H1 (cell line): ENCODE measurements at regions not wholly inside any gene's neighbourhood (a gene's known extent, or its start where the extent isn't known, plus 50 kb on each side); places are given as distances from the start of the nearest gene placed in this dataset.

Experiments
- CTCF ChIA-PET: fragments of 300-600 bp; sonication (Branson Sonifier 250); formaldehyde crosslinking; loops from one replicate; lab custom pipeline; 2021; ENCODE audit not compliant: partially characterized antibody; lab: Charles Lee
- POLR2A ChIA-PET: fragments of 300-600 bp; sonication (Branson Sonifier 250); formaldehyde crosslinking; loops from one replicate; lab custom pipeline; 2021; ENCODE audit warnings: inconsistent platforms; ENCODE audit not compliant: partially characterized antibody; lab: Charles Lee
- DNase-seq, 2 experiments: peaks; one replicate each; pipeline versions ENCODE4 v3.0.0 to v3.0.0-alpha.2; 2010 to 2022; ENCODE audit warnings: low spot score in 2 of 2, low read depth in 1 of 2, mixed read lengths in 1 of 2
- FAIRE-seq: peaks from 2 replicates; lab custom pipeline; 2011; peaks lifted over from hg19 to GRCh38; lab: Jason Lieb, UNC
- H2AFZ ChIP-seq: 2 replicates; pipeline ENCODE4 v1.8.1; 2012; ENCODE audit warnings: low read length, inconsistent platforms
- H2AK5ac ChIP-seq: 2 replicates; pipeline ENCODE4 v1.6.1; 2013; ENCODE audit warnings: low read depth, low read length
- H2BK120ac ChIP-seq: replicated peaks from 2 replicates; pipeline ENCODE3; 2013; ENCODE audit warnings: low read depth, low read length, inconsistent platforms
- H2BK12ac ChIP-seq: 2 replicates; pipeline ENCODE4 v1.6.1; 2013; ENCODE audit warnings: low read depth, low read length
- H2BK15ac ChIP-seq: 2 replicates; pipeline ENCODE4 v1.6.1; 2013; ENCODE audit warnings: low read length
- H2BK20ac ChIP-seq: 2 replicates; pipeline ENCODE4 v1.6.1; 2013; ENCODE audit warnings: low read length
- H2BK5ac ChIP-seq: 2 replicates; pipeline ENCODE4 v1.6.1; 2013; ENCODE audit warnings: low read depth, low read length
- H3K14ac ChIP-seq: 2 replicates; pipeline ENCODE4 v1.6.1; 2013; ENCODE audit warnings: inconsistent platforms; ENCODE audit not compliant: insufficient read length
- H3K18ac ChIP-seq: 2 replicates; pipeline ENCODE4 v1.6.1; 2013; ENCODE audit warnings: low read length; ENCODE audit errors: extremely low read depth
- H3K23ac ChIP-seq: 2 replicates; pipeline ENCODE4 v1.6.1; 2013; ENCODE audit warnings: inconsistent platforms; ENCODE audit not compliant: insufficient read length
- H3K23me2 ChIP-seq: 2 replicates; pipeline ENCODE4 v1.6.1; 2013; ENCODE audit warnings: low read depth, low read length
- H3K27ac ChIP-seq: 2 replicates; pipeline ENCODE4 v1.6.1; 2011; ENCODE audit warnings: low read depth, low read length, inconsistent platforms
- H3K27me3 ChIP-seq, 4 experiments: replicated peaks in 1 of 4; 1 replicate in 1 of 4; 2 replicates in 3 of 4; pipeline versions ENCODE4 v1.6.1 to v1.8.1; 2011 to 2013; ENCODE audit warnings: low read length in 3 of 4, mild to moderate bottlenecking in 3 of 4, inconsistent platforms in 2 of 4, mixed read lengths in 2 of 4, moderate library complexity in 1 of 4; ENCODE audit not compliant: control insufficient read depth in 3 of 4, insufficient read depth in 3 of 4; ENCODE audit errors: extremely low read depth in 1 of 4
- H3K36me3 ChIP-seq, 4 experiments: 2 replicates each; pipeline versions ENCODE4 v1.6.1 to v1.8.1; 2011 to 2013; ENCODE audit warnings: mild to moderate bottlenecking in 4 of 4, low read length in 3 of 4, moderate library complexity in 2 of 4, control low read depth in 1 of 4, inconsistent platforms in 1 of 4; ENCODE audit not compliant: insufficient read depth in 4 of 4, control insufficient read depth in 2 of 4
- H3K4ac ChIP-seq: replicated peaks from 2 replicates; pipeline ENCODE3; 2013; ENCODE audit warnings: low read length, low read depth, mixed read lengths, inconsistent platforms; ENCODE audit not compliant: insufficient read length
- H3K4me1 ChIP-seq, 4 experiments: replicated peaks in 1 of 4; 1 replicate in 1 of 4; 2 replicates in 3 of 4; pipeline versions ENCODE4 v1.6.1 to v1.8.1; 2011 to 2013; ENCODE audit warnings: low read length in 3 of 4, inconsistent platforms in 2 of 4, mixed read lengths in 1 of 4; ENCODE audit not compliant: insufficient read depth in 4 of 4, control insufficient read depth in 3 of 4
- H3K4me2 ChIP-seq, 2 experiments: 2 replicates each; pipeline versions ENCODE4 v1.6.1 to v1.8.1; 2011 to 2013; ENCODE audit warnings: low read depth in 2 of 2, low read length in 2 of 2, control low read depth in 1 of 2, inconsistent platforms in 1 of 2, mild to moderate bottlenecking in 1 of 2; ENCODE audit not compliant: insufficient read depth in 1 of 2
- H3K4me3 ChIP-seq, 4 experiments: fragments of 200-600, 300-600 bp in 1 of 4; sonication (generic), shearing (Covaris generic), sonication (Bioruptor Twin) in 1 of 4; 2 replicates each; pipeline versions ENCODE4 v1.5.1 to v1.8.1; 2011 to 2016; ENCODE audit warnings: low read length in 4 of 4, low read depth in 3 of 4, control low read depth in 2 of 4, inconsistent platforms in 2 of 4, mild to moderate bottlenecking in 2 of 4, mixed read lengths in 1 of 4, moderate library complexity in 1 of 4; ENCODE audit not compliant: insufficient read depth in 2 of 4; ENCODE audit errors: extremely low read depth in 1 of 4
- H3K56ac ChIP-seq: replicated peaks from 2 replicates; pipeline ENCODE3; 2013; ENCODE audit warnings: low read depth, mild to moderate bottlenecking, mixed read lengths, low read length, inconsistent platforms; ENCODE audit not compliant: insufficient read length
- H3K79me1 ChIP-seq: 2 replicates; pipeline ENCODE4 v1.6.1; 2013; ENCODE audit warnings: low read depth, low read length, control low read depth
- H3K79me2 ChIP-seq, 2 experiments: 2 replicates each; pipeline versions ENCODE4 v1.6.1 to v1.8.1; 2012 to 2013; ENCODE audit warnings: low read length in 2 of 2, mild to moderate bottlenecking in 2 of 2, inconsistent platforms in 1 of 2; ENCODE audit not compliant: insufficient read depth in 2 of 2, control insufficient read depth in 1 of 2
- H3K9ac ChIP-seq, 4 experiments: replicated peaks in 1 of 4; 1 replicate in 1 of 4; 2 replicates in 3 of 4; pipeline versions ENCODE4 v1.6.1 to v1.8.1; 2011 to 2013; ENCODE audit warnings: low read depth in 3 of 4, low read length in 3 of 4, control low read depth in 2 of 4, mild to moderate bottlenecking in 2 of 4, moderate library complexity in 2 of 4, inconsistent platforms in 1 of 4; ENCODE audit errors: extremely low read depth in 1 of 4
- H3K9me3 ChIP-seq, 2 experiments: 2 replicates each; pipeline versions ENCODE4 v1.6.1 to v1.8.1; 2012 to 2013; ENCODE audit warnings: mild to moderate bottlenecking in 2 of 2, moderate library complexity in 2 of 2, control low read depth in 1 of 2, inconsistent platforms in 1 of 2, low read depth in 1 of 2, low read length in 1 of 2, mixed read lengths in 1 of 2; ENCODE audit not compliant: insufficient read depth in 2 of 2
- H4K20me1 ChIP-seq, 2 experiments: replicated peaks in 1 of 2; 2 replicates each; pipeline versions ENCODE3 to v1.8.1; 2011 to 2013; ENCODE audit warnings: inconsistent platforms in 2 of 2, low read length in 2 of 2, mild to moderate bottlenecking in 1 of 2; ENCODE audit not compliant: insufficient read depth in 2 of 2, control insufficient read depth in 1 of 2
- H4K5ac ChIP-seq: 2 replicates; pipeline ENCODE4 v1.6.1; 2013; ENCODE audit warnings: low read length, low read depth, mixed read lengths, inconsistent platforms; ENCODE audit not compliant: insufficient read length
- H4K8ac ChIP-seq: 2 replicates; pipeline ENCODE4 v1.8.0; 2013; ENCODE audit warnings: mild to moderate bottlenecking, moderate library complexity, low read length, inconsistent platforms; ENCODE audit not compliant: insufficient read depth; ENCODE audit errors: extremely low read depth
- H4K91ac ChIP-seq: replicated peaks from 2 replicates; pipeline ENCODE3; 2013; ENCODE audit warnings: low read length, mixed read lengths, inconsistent platforms; ENCODE audit not compliant: insufficient read length
- ATF3 ChIP-seq: IDR thresholded peaks from 2 replicates; pipeline ENCODE4 v1.6.1; 2011; ENCODE audit warnings: low read depth, mild to moderate bottlenecking, low read length; ENCODE audit not compliant: insufficient read depth
- CBX5 ChIP-seq: fragments of 300-800, 300-1000 bp; sonication (generic); IDR thresholded peaks from 2 replicates; pipeline ENCODE4 v1.7.1; 2016; ENCODE audit warnings: antibody characterized with exemption, low read length, low read depth
- CHD1 ChIP-seq: IDR thresholded peaks from 2 replicates; pipeline ENCODE4 v1.6.1; 2012; ENCODE audit warnings: low read depth, low read length, improper control_type of control experiment
- CTCF ChIP-seq, 3 experiments: IDR thresholded peaks; 1 replicate in 2 of 3; 2 replicates in 1 of 3; pipeline versions ENCODE4 v1.5.1 to v1.6.1; 2011; ENCODE audit warnings: low read length in 3 of 3, mild to moderate bottlenecking in 3 of 3, inconsistent platforms in 2 of 3, low read depth in 1 of 3, moderate library complexity in 1 of 3; ENCODE audit not compliant: insufficient read depth in 1 of 3; ENCODE audit errors: control extremely low read depth in 1 of 3
- EGR1 ChIP-seq: IDR thresholded peaks from 2 replicates; pipeline ENCODE4 v1.6.1; 2011; ENCODE audit warnings: low read depth, low read length, borderline replicate concordance
- EP300 ChIP-seq, 2 experiments: IDR thresholded peaks; 1 replicate in 1 of 2; 2 replicates in 1 of 2; pipeline ENCODE4 v1.6.1; 2011 to 2012; ENCODE audit warnings: low read depth in 2 of 2, low read length in 2 of 2, mild to moderate bottlenecking in 2 of 2, borderline replicate concordance in 1 of 2, inconsistent platforms in 1 of 2, moderate library complexity in 1 of 2
- JUN ChIP-seq: IDR thresholded peaks from 2 replicates; pipeline ENCODE4 v1.6.1; 2011; ENCODE audit warnings: low read depth, mild to moderate bottlenecking, improper control_type of control experiment, low read length
- NANOG ChIP-seq: IDR thresholded peaks from 2 replicates; pipeline ENCODE4 v1.6.1; 2011; ENCODE audit warnings: low read length, low read depth, mild to moderate bottlenecking, inconsistent platforms; ENCODE audit not compliant: insufficient read depth, poor library complexity, severe bottlenecking
- POLR2A ChIP-seq, 2 experiments: IDR thresholded peaks; 1 replicate in 1 of 2; 2 replicates in 1 of 2; pipeline ENCODE4 v1.6.1; 2011; ENCODE audit warnings: low read depth in 2 of 2, low read length in 2 of 2, mild to moderate bottlenecking in 2 of 2; ENCODE audit errors: control extremely low read depth in 1 of 2
- POU5F1 ChIP-seq: IDR thresholded peaks from 2 replicates; pipeline ENCODE4 v1.6.1; 2011; ENCODE audit warnings: low read depth, mild to moderate bottlenecking, low read length, moderate library complexity
- SP1 ChIP-seq: IDR thresholded peaks from 2 replicates; pipeline ENCODE4 v1.6.1; 2011; ENCODE audit warnings: low read depth, low read length
- ZNF274 ChIP-seq: IDR thresholded peaks from 2 replicates; pipeline ENCODE4 v1.7.0; 2012; ENCODE audit warnings: low read length, borderline replicate concordance; ENCODE audit errors: extremely low read depth
- WGBS, 2 experiments: shearing (Covaris generic) in 1 of 2; methylation state at CpG; one replicate each; pipeline versions ENCODE4 v1.1.6 to v1.1.7; 2013 to 2015; ENCODE audit warnings: low lambda C conversion rate in 2 of 2, mixed read lengths in 2 of 2, inconsistent platforms in 1 of 2, low coverage in 1 of 2, missing lambda C conversion rate in 1 of 2; ENCODE audit not compliant: insufficient replicate concordance in 2 of 2, insufficient coverage in 1 of 2, insufficient read length in 1 of 2; ENCODE audit errors: extremely low coverage in 1 of 2, missing lambda C conversion rate in 1 of 2; 5-methylcytosine and 5-hydroxymethylcytosine counted together

- no peak overlapping the region for H4K91ac ChIP-seq
- no peak overlapping the region for H3K18ac ChIP-seq
- 91% methylated on average over 2 of the region's 2 CpGs; no CpG with 5 or more reads in 1 of the 2 experiments for WGBS, 2 experiments
- no peaks in the 10 kb centered on the region for H4K20me1 ChIP-seq
- no peak overlapping the region for H2BK120ac ChIP-seq
- H2AFZ ChIP-seq, result no peak overlapping the region
- H2AK5ac ChIP-seq, result no peak overlapping the region
- no peaks in the 10 kb centered on the region for H3K27me3 ChIP-seq
- no peak overlapping the region for H2BK15ac ChIP-seq
- no peaks in the 10 kb centered on the region for H3K23me2 ChIP-seq
- no peak overlapping the region for H2BK20ac ChIP-seq
- H3K9ac ChIP-seq, result no peak overlapping the region
- ChIA-PET CTCF (interaction anchor here (1.0 kb wide), 1 partner anchor 335 kb away, joined by 3 read pairs; no protein-coding TSS in a partner anchor), POLR2A (no interaction called here)
- no peak overlapping the region for H4K5ac ChIP-seq
- DNase-seq (no peak), FAIRE-seq (no peak)
- no peak overlapping the region for H3K4me2 ChIP-seq
- no peaks in the 10 kb centered on the region for H3K79me1 ChIP-seq
- no peaks in the 10 kb centered on the region; a peak in 1 of 8 replicates for H3K36me3 ChIP-seq
- H3K79me2 ChIP-seq, result no peaks in the 10 kb centered on the region
- H3K56ac ChIP-seq, result no peak overlapping the region
- no peak overlapping the region for H2BK5ac ChIP-seq
- H3K23ac ChIP-seq, result no peak overlapping the region
- no peaks in the 10 kb centered on the region for H3K9me3 ChIP-seq
- H3K4me1 ChIP-seq, result peaks cover 0 to 4% (median 2%) of the 10 kb centered on the region in 4 experiments; a peak in 3 of 7 replicates
- no peak overlapping the region for H4K8ac ChIP-seq
- no peak overlapping the region for H2BK12ac ChIP-seq
- H3K14ac ChIP-seq, result no peak overlapping the region
- no peak overlapping the region for H3K27ac ChIP-seq
- H3K4ac ChIP-seq, result no peak overlapping the region
- no peak overlapping the region for H3K4me3 ChIP-seq
- no peak for TF ChIP-seq POLR2A (IDR thresholded peaks at IDR 0.05; ENCODE audit: control extremely low read depth in 1 of 2, low read depth in 2 of 2, low read length in 2 of 2)
- TF ChIP-seq ZNF274, result no peak
- no peak for TF ChIP-seq POU5F1
- no peak for TF ChIP-seq JUN
- TF ChIP-seq SP1, result no peak
- TF ChIP-seq CHD1, result no peak
- TF ChIP-seq EP300 (IDR thresholded peaks at IDR 0.05; ENCODE audit: borderline replicate concordance in 1 of 2, low read depth in 2 of 2, low read length in 2 of 2), result no peak
- TF ChIP-seq CBX5, result no peak
- TF ChIP-seq ATF3, result no peak
- TF ChIP-seq EGR1, result no peak
- TF ChIP-seq NANOG, result no peak
- no peak for TF ChIP-seq CTCF (IDR thresholded peaks at IDR 0.05; ENCODE audit: control extremely low read depth in 1 of 3, insufficient read depth in 1 of 3, low read depth in 1 of 3, low read length in 3 of 3)
These were observed 353.3 kb upstream of the ZMIZ1 start for GRCh38 chr10:78715435-78715834.
